Astrocyte (in vitro differentiated cells and primary cell): ENCODE measurements at regions not wholly inside any gene's neighbourhood (a gene's known extent, or its start where the extent isn't known, plus 50 kb on each side); places are given as distances from the start of the nearest gene placed in this dataset.

ENCODE experiments used
- DNase-seq: peaks from one replicate; pipeline ENCODE4 v3.0.0-alpha.2; 2010; ENCODE audit warnings: low read depth
- FAIRE-seq: peaks from 2 replicates; lab custom pipeline; 2011; peaks lifted over from hg19 to GRCh38; lab: Jason Lieb, UNC
- H2AFZ ChIP-seq: 2 replicates; pipeline ENCODE4 v1.6.0; 2012; ENCODE audit warnings: low read depth, low read length, inconsistent platforms
- H3K27ac ChIP-seq: 2 replicates; pipeline ENCODE4 v1.5.1; 2011; ENCODE audit warnings: low read depth, low read length, inconsistent platforms
- H3K27me3 ChIP-seq: 2 replicates; pipeline ENCODE4 v1.6.0; 2011; ENCODE audit warnings: low read length, inconsistent platforms; ENCODE audit not compliant: insufficient read depth
- H3K36me3 ChIP-seq: 2 replicates; pipeline ENCODE4 v1.5.1; 2011; ENCODE audit warnings: low read length, inconsistent platforms; ENCODE audit not compliant: insufficient read depth
- H3K4me1 ChIP-seq: 2 replicates; pipeline ENCODE4 v1.5.1; 2011; ENCODE audit warnings: low read length, inconsistent platforms; ENCODE audit not compliant: insufficient read depth
- H3K4me2 ChIP-seq: 2 replicates; pipeline ENCODE4 v1.6.0; 2012; ENCODE audit warnings: low read length, inconsistent platforms
- H3K4me3 ChIP-seq: 2 replicates; pipeline ENCODE4 v1.5.1; 2011; ENCODE audit warnings: low read depth, mild to moderate bottlenecking, low read length, inconsistent platforms; ENCODE audit not compliant: insufficient read depth
- H3K79me2 ChIP-seq: 2 replicates; pipeline ENCODE4 v1.6.0; 2012; ENCODE audit warnings: mild to moderate bottlenecking, low read length, inconsistent platforms; ENCODE audit not compliant: insufficient read depth
- H3K9ac ChIP-seq: 2 replicates; pipeline ENCODE4 v1.6.0; 2012; ENCODE audit warnings: mild to moderate bottlenecking, low read length, inconsistent platforms
- H3K9me3 ChIP-seq: 2 replicates; pipeline ENCODE4 v1.5.1; 2012; ENCODE audit warnings: low read depth, mild to moderate bottlenecking, low read length, inconsistent platforms; ENCODE audit not compliant: insufficient read depth
- H4K20me1 ChIP-seq: 2 replicates; pipeline ENCODE4 v1.6.0; 2012; ENCODE audit warnings: low read length, inconsistent platforms; ENCODE audit not compliant: insufficient read depth
- H3K27ac Mint-ChIP-seq: one replicate; pipeline ENCODE4 v1.8.0; 2021; ENCODE audit warnings: mild to moderate bottlenecking, mixed read lengths; ENCODE audit not compliant: unreplicated experiment
- H3K27me3 Mint-ChIP-seq: one replicate; pipeline ENCODE4 v1.8.0; 2021; ENCODE audit warnings: low read depth, mixed read lengths; ENCODE audit not compliant: unreplicated experiment
- H3K36me3 Mint-ChIP-seq: one replicate; pipeline ENCODE4 v1.8.0; 2021; ENCODE audit warnings: low read depth, mixed read lengths; ENCODE audit not compliant: unreplicated experiment
- H3K4me1 Mint-ChIP-seq: one replicate; pipeline ENCODE4 v1.8.0; 2021; ENCODE audit warnings: low read depth, mixed read lengths; ENCODE audit not compliant: unreplicated experiment
- H3K4me3 Mint-ChIP-seq: one replicate; pipeline ENCODE4 v1.8.0; 2021; ENCODE audit warnings: mild to moderate bottlenecking, moderate library complexity, mixed read lengths; ENCODE audit not compliant: unreplicated experiment
- H3K9me3 Mint-ChIP-seq: one replicate; pipeline ENCODE4 v1.8.0; 2021; ENCODE audit warnings: mild to moderate bottlenecking, mixed read lengths; ENCODE audit not compliant: unreplicated experiment
- CTCF ChIP-seq: IDR thresholded peaks from 2 replicates; pipeline ENCODE4 v1.5.1; 2011; ENCODE audit warnings: low read depth, mild to moderate bottlenecking, inconsistent platforms, low read length, moderate library complexity; ENCODE audit not compliant: insufficient read depth
- EZH2 ChIP-seq: IDR thresholded peaks from 2 replicates; pipeline ENCODE4 v1.6.1; 2012; ENCODE audit warnings: mild to moderate bottlenecking, low read length, inconsistent platforms; ENCODE audit not compliant: insufficient read depth

DNA sequence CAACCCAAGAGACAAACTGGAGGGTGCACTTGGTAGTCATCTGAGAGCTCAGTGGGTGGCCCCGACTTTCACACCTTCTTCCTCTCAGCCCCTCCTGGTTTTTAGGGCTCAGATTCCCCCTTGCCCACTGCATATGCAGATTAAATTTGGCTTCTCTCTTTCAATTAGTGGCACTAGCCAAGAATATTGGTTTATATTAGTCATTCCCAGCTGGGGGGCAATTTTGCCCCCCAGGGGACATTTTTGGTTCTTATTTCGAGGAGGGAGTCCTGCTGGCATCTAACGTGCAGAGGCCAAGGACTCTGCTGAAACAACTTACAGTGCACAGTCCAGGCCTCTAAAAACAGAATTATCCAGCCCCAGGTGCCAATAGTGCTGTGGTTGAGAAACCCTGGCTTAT lies 216.0 kb downstream of the RPS24 start:
- H3K4me3 ChIP-seq = no peak overlapping the region
- H3K4me2 ChIP-seq = no peak overlapping the region
- no peak for DNase-seq
- H3K27me3 ChIP-seq = no peaks in the 10 kb centered on the region
- no peaks in the 10 kb centered on the region for H3K79me2 ChIP-seq
- H2AFZ ChIP-seq = no peak overlapping the region
- no peaks in the 10 kb centered on the region for H3K4me1 ChIP-seq
- no peak overlapping the region for H3K9ac ChIP-seq
- Mint-ChIP-seq H3K9me3 (peaks cover 8% of the 10 kb centered on the region), H3K27ac (no peak overlapping the region), H3K36me3 (no peaks in the 10 kb centered on the region), H3K4me3 (no peak overlapping the region), H3K27me3 (peaks cover 10% of the 10 kb centered on the region), H3K4me1 (peaks cover 11% of the 10 kb centered on the region)
- no peaks in the 10 kb centered on the region for H3K9me3 ChIP-seq
- no peak overlapping the region for H3K27ac ChIP-seq
- H3K36me3 ChIP-seq = no peaks in the 10 kb centered on the region
- H4K20me1 ChIP-seq = no peaks in the 10 kb centered on the region
- no peak for FAIRE-seq
- TF ChIP-seq EZH2 = no peak
- TF ChIP-seq CTCF = no peak

DNA sequence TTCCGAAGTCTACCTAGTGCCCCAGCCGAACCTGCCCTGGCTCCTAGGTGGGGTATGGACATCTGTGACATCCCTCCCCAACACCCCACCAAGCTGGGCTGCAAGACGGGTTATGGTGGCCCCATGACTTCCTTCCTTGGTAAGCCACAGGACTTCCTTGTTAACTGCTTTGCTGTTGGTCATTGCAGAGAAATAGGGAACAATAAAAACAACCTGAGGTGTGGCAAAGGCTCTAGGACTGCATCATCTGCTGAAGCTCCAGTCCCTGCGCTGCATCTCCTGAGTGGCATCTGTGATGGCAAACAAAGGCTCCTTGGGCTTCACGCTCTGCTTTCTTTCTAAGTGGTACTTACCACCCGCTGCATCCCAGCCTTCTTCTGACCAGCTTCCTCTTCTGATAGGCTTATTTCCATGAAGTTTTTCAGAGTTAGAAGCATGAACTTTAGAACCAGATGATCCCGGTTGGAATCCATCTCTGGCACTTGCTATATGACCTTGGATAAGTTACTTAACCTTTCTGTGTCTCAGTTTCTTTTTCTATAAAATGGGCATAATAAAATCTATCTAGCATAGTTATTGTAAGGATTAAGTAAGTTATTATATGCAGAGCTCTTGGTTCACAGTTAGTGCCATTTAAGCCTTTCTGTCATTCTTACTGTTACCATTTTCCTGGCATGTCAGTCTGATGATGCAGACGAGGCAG lies 216.8 kb downstream of the RPS24 start:
- Mint-ChIP-seq H3K4me1 (peaks cover 18% of the 10 kb centered on the region), H3K27ac (no peak overlapping the region), H3K36me3 (peaks cover 2% of the 10 kb centered on the region), H3K4me3 (no peak overlapping the region), H3K27me3 (peaks cover 10% of the 10 kb centered on the region), H3K9me3 (peaks cover 7% of the 10 kb centered on the region)
- no peaks in the 10 kb centered on the region for H3K27me3 ChIP-seq
- no peaks in the 10 kb centered on the region for H3K79me2 ChIP-seq
- FAIRE-seq (no peak), DNase-seq (no peak)
- no peaks in the 10 kb centered on the region for H3K36me3 ChIP-seq
- no peaks in the 10 kb centered on the region for H3K9me3 ChIP-seq
- no peak overlapping the region for H3K9ac ChIP-seq
- peaks cover 4% of the 10 kb centered on the region for H3K4me1 ChIP-seq
- H2AFZ ChIP-seq = no peak overlapping the region
- no peak for TF ChIP-seq EZH2
- no peak for TF ChIP-seq CTCF
- H3K27ac ChIP-seq = no peak overlapping the region
- no peak overlapping the region for H3K4me3 ChIP-seq
- no peak overlapping the region for H3K4me2 ChIP-seq
- H4K20me1 ChIP-seq = no peaks in the 10 kb centered on the region

DNA sequence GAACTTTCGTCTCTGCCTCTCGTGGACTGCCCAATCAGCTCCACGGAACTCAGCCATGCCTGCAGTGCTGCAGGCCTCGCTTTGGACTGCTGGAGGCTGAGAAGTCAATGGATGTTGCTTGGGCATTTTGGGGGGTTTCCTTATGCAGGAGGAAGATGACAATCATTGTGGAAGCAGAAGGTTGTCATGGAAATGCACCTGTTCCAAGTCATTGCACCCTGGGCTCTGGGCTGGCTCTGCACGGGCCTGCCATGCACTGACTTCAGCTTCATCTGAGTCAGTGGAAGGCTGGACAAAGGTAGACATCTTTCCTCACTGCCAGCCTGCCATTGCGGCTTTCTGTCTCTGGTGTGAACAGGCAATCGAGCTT lies 217.3 kb downstream of the RPS24 start:
- FAIRE-seq (no peak), DNase-seq (no peak)
- Histone ChIP-seq H4K20me1 (no peaks in the 10 kb centered on the region), H2AFZ (no peak overlapping the region), H3K9me3 (no peaks in the 10 kb centered on the region), H3K4me3 (no peak overlapping the region), H3K9ac (no peak overlapping the region), H3K36me3 (no peaks in the 10 kb centered on the region), H3K79me2 (no peaks in the 10 kb centered on the region), H3K27me3 (no peaks in the 10 kb centered on the region), H3K4me1 (peaks cover 9% of the 10 kb centered on the region), H3K4me2 (no peak overlapping the region), H3K27ac (no peak overlapping the region)
- Mint-ChIP-seq H3K36me3 (peaks cover 4% of the 10 kb centered on the region), H3K9me3 (peaks cover 7% of the 10 kb centered on the region), H3K4me3 (no peak overlapping the region), H3K4me1 (peaks cover 20% of the 10 kb centered on the region), H3K27ac (no peak overlapping the region), H3K27me3 (peaks cover 10% of the 10 kb centered on the region)
- no peak for TF ChIP-seq EZH2
